ENCODE measurements at regions not wholly inside any gene's neighbourhood (a gene's known extent, or its start where the extent isn't known, plus 50 kb on each side); places are given as distances from the start of the nearest gene placed in this dataset.

DNA sequence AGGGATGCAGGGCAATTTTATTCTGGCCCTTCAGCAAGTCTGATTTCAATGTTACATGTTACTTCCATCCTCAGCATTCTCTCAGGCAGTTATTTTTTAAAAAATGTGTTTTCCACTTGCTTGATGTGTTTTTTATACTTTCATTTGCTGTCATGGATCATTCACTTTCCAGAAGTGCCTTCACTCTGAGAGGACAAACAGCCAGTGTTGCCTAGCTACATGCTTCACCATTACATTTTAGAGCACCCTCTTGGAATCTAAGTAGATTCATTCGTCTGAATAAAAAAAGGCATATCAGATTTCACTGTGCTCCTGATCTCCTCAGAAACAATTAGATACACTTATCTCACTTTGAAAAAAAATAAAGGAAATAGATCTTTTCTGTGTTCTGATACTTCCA is 93.6 kb upstream of the POU1F1 start:
- intact Hi-C loops (cut with DNase I) = no loop called here
- H3K4me1 ChIP-seq = no peaks in the 10 kb centered on the region
- no peak for DNase-seq
- ATAC-seq = no peak
- TF ChIP-seq POLR2A (IDR thresholded peaks at IDR 0.05) = no peak
- TF ChIP-seq, protein P1, sequence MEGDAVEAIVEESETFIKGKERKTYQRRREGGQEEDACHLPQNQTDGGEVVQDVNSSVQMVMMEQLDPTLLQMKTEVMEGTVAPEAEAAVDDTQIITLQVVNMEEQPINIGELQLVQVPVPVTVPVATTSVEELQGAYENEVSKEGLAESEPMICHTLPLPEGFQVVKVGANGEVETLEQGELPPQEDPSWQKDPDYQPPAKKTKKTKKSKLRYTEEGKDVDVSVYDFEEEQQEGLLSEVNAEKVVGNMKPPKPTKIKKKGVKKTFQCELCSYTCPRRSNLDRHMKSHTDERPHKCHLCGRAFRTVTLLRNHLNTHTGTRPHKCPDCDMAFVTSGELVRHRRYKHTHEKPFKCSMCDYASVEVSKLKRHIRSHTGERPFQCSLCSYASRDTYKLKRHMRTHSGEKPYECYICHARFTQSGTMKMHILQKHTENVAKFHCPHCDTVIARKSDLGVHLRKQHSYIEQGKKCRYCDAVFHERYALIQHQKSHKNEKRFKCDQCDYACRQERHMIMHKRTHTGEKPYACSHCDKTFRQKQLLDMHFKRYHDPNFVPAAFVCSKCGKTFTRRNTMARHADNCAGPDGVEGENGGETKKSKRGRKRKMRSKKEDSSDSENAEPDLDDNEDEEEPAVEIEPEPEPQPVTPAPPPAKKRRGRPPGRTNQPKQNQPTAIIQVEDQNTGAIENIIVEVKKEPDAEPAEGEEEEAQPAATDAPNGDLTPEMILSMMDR (IDR thresholded peaks at IDR 0.05) = no peak
- H3K27ac ChIP-seq = no peak overlapping the region
- H3K4me3 ChIP-seq = no peak overlapping the region
- no peaks in the 10 kb centered on the region for H3K9me3 ChIP-seq
- H3K36me3 ChIP-seq (replicated peaks in 1 of 2; ENCODE audit: insufficient read depth in 1 of 2, low read depth in 2 of 2) = no peaks in the 10 kb centered on the region
- WGBS, 2 donors = 22 to 26% methylated on average over 1 of the region's 1 CpG
- H3K27me3 ChIP-seq = no peaks in the 10 kb centered on the region

DNA sequence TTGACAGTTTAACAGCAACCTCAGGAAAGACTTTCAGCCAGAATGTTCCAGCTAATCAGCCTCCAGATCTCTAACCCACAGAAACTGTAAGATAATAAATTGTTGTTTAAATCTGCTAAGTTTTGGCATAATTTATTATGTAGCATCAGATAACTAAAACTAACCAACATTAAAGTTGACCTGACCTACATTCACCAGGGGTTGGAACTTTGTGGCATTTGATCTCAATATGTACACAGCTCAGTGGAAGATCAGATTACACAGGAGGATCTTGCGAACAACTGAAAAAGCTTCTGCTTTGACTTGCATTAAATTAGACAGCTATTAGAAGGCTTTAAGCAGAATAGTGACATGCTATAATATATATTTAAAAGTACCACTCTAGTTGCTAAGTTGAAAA is 91.4 kb upstream of the POU1F1 start:
- ATAC-seq (no peak), DNase-seq (no peak)
- Histone ChIP-seq H3K9me3 (no peaks in the 10 kb centered on the region), H3K36me3 (replicated peaks in 1 of 2; ENCODE audit: insufficient read depth in 1 of 2, low read depth in 2 of 2) (no peaks in the 10 kb centered on the region), H3K27ac (no peak overlapping the region), H3K4me1 (no peaks in the 10 kb centered on the region), H3K27me3 (no peaks in the 10 kb centered on the region), H3K4me3 (no peak overlapping the region)
- WGBS, 2 donors = 31 to 67% methylated on average over 1 of the region's 1 CpG
- intact Hi-C loops (cut with DNase I) = no loop called here
- no peak for TF ChIP-seq POLR2A (IDR thresholded peaks at IDR 0.05)
- TF ChIP-seq, protein P1 (IDR thresholded peaks at IDR 0.05) = no peak

DNA sequence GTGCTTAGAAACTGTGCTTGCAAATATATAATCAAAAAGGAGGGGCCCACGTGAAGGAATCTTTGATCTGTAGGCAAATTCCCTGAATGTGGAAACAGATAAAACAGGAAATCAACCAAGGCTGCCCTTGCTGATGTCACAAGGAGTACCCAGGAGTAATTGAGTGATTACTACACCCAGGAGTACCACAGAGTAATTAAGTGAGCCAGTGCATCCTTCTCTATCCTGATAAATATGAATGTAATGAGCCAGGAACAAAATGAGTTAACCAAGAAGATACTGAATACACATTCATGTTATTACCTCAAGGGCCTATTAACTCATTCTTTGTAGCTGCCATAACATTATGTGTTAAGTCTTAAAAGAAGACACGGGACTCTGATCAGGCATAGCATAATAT is 87.3 kb upstream of the POU1F1 start:
- H3K4me3 ChIP-seq = no peak overlapping the region
- no peak overlapping the region for H3K27ac ChIP-seq
- DNase-seq (no peak), ATAC-seq (no peak)
- 45 to 92% methylated on average over 1 to 2 of the region's 2 CpGs for WGBS, 2 donors
- H3K27me3 ChIP-seq = no peaks in the 10 kb centered on the region
- no peaks in the 10 kb centered on the region for H3K36me3 ChIP-seq (replicated peaks in 1 of 2; ENCODE audit: insufficient read depth in 1 of 2, low read depth in 2 of 2)
- intact Hi-C loops (cut with DNase I) = no loop called here
- TF ChIP-seq, protein P1 (IDR thresholded peaks at IDR 0.05) = no peak
- TF ChIP-seq POLR2A (IDR thresholded peaks at IDR 0.05) = no peak
- peaks cover 14% of the 10 kb centered on the region for H3K4me1 ChIP-seq
- H3K9me3 ChIP-seq = no peaks in the 10 kb centered on the region

DNA sequence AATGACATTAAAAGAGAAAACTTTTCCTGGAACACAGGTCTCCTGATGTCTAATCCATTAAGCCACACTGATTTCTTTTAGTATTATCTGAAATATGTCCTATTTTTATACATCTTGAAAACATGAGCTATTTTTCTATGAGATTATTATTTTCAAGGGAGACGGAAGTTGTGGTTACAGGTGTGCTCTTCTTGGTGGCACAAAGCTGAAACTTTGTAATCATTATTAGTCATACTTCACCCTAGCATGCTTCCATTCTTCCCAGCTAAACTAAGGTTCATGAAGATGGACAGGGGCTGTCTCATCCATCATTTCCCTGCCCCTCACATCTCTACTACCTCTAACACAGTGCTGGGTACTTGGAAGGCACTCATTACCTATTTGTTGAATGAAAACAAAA is 85.6 kb upstream of the POU1F1 start:
- ATAC-seq (no peak), DNase-seq (no peak)
- Histone ChIP-seq H3K9me3 (no peaks in the 10 kb centered on the region), H3K27ac (no peak overlapping the region), H3K27me3 (no peaks in the 10 kb centered on the region), H3K4me1 (peaks cover 17% of the 10 kb centered on the region), H3K36me3 (replicated peaks in 1 of 2; ENCODE audit: insufficient read depth in 1 of 2, low read depth in 2 of 2) (no peaks in the 10 kb centered on the region), H3K4me3 (no peak overlapping the region)
- TF ChIP-seq, protein P1 (IDR thresholded peaks at IDR 0.05) = no peak
- TF ChIP-seq POLR2A (IDR thresholded peaks at IDR 0.05) = no peak
- WGBS, 2 donors = 75 to 76% methylated on average over 1 of the region's 1 CpG
- intact Hi-C loops (cut with DNase I) = no loop called here

DNA sequence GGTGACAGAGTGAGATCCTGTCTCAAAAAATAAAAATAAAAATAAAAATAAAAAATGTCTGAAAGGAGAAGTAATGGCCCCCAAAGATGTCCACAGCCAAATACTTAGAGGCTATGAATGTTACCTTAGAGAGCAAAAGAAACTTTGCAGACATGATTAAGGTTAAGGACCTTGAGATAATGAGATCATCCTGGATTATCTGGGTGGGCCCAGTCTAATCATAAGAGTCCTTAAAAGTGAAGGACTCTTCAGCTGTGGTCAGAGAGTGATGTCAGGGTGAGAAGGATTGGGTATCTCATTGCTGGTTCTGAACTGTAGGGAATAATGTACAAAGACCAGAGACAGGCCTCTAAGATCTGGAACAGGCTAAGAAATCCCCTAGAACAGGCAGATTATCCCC is 84.9 kb upstream of the POU1F1 start:
- peaks cover 17% of the 10 kb centered on the region for H3K4me1 ChIP-seq
- no peaks in the 10 kb centered on the region for H3K27me3 ChIP-seq
- no peak overlapping the region for H3K4me3 ChIP-seq
- DNase-seq (no peak), ATAC-seq (no peak)
- no peak overlapping the region for H3K27ac ChIP-seq
- intact Hi-C loops (cut with DNase I) = no loop called here
- no peaks in the 10 kb centered on the region for H3K9me3 ChIP-seq
- TF ChIP-seq, protein P1 (IDR thresholded peaks at IDR 0.05) = no peak
- TF ChIP-seq POLR2A (IDR thresholded peaks at IDR 0.05) = no peak
- H3K36me3 ChIP-seq (replicated peaks in 1 of 2; ENCODE audit: insufficient read depth in 1 of 2, low read depth in 2 of 2) = no peaks in the 10 kb centered on the region

All from body of pancreas (tissue), 4 donors.